Colonic mucosa (tissue), 4 donors: ENCODE measurements at regions not wholly inside any gene's neighbourhood (a gene's known extent, or its start where the extent isn't known, plus 50 kb on each side); places are given as distances from the start of the nearest gene placed in this dataset.

Experiments used
- DNase-seq: peaks from one replicate; pipeline ENCODE4 v3.0.0-alpha.2; 2020
- H3K27ac ChIP-seq: fragments of 200-600 bp; one replicate; pipeline ENCODE4 v1.8.0; 2021
- H3K27me3 ChIP-seq: fragments of 200-600 bp; one replicate; pipeline ENCODE4 v1.8.0; 2021
- H3K36me3 ChIP-seq: fragments of 200-600 bp; one replicate; pipeline ENCODE4 v1.8.0; 2021
- H3K4me1 ChIP-seq: fragments of 200-600 bp; one replicate; pipeline ENCODE4 v1.8.0; 2021; ENCODE audit warnings: mild to moderate bottlenecking
- H3K4me3 ChIP-seq: fragments of 200-600 bp; one replicate; pipeline ENCODE4 v1.8.0; 2021
- H3K9ac ChIP-seq, 2 donors: one replicate each; pipeline ENCODE4 v1.7.0; 2013; ENCODE audit warnings: control low read depth in 2 of 2, low read depth in 2 of 2, low read length in 2 of 2
- H3K9me3 ChIP-seq: fragments of 200-600 bp; one replicate; pipeline ENCODE4 v1.8.0; 2021
- CTCF ChIP-seq: fragments of 200-600 bp; IDR thresholded peaks from one replicate; pipeline ENCODE4 v1.8.0; 2022; ENCODE audit warnings: antibody characterized with exemption, mild to moderate bottlenecking
- intact Hi-C: fragments of 100-400 bp; cut with DNase I; formaldehyde crosslinking; loops from one replicate; pipeline ENCODE4 v1.14.1; 2022
- donor health status: healthy.
- donor health status: DM: no; HTN: no; CAD: no.
- donor health status: DM: no; HTN: no; CAD: no.

GRCh38 chr18:60755134-60755533 lies 382.6 kb upstream of the MC4R start:
- no peak overlapping the region for H3K27ac ChIP-seq
- H3K4me1 ChIP-seq = no peaks in the 10 kb centered on the region
- no peaks in the 10 kb centered on the region for H3K36me3 ChIP-seq
- H3K9me3 ChIP-seq = no peaks in the 10 kb centered on the region
- DNase-seq = no peak
- intact Hi-C loops = no loop called here
- H3K4me3 ChIP-seq = no peak overlapping the region
- TF ChIP-seq CTCF = no peak
- no peak overlapping the region for H3K9ac ChIP-seq
- H3K27me3 ChIP-seq = no peaks in the 10 kb centered on the region

GRCh38 chr18:60775978-60776377 lies 403.4 kb upstream of the MC4R start:
- Histone ChIP-seq H3K9me3 (no peaks in the 10 kb centered on the region), H3K4me3 (no peak overlapping the region), H3K9ac (no peak overlapping the region), H3K27me3 (no peaks in the 10 kb centered on the region), H3K27ac (no peak overlapping the region), H3K36me3 (no peaks in the 10 kb centered on the region), H3K4me1 (no peaks in the 10 kb centered on the region)
- no peak for TF ChIP-seq CTCF
- intact Hi-C loops = no loop called here
- no peak for DNase-seq

GRCh38 chr18:60784161-60784560 lies 411.6 kb upstream of the MC4R start:
- H3K27ac ChIP-seq = no peak overlapping the region
- intact Hi-C loops = no loop called here
- H3K27me3 ChIP-seq = no peaks in the 10 kb centered on the region
- no peak overlapping the region for H3K9ac ChIP-seq
- H3K4me3 ChIP-seq = no peak overlapping the region
- no peaks in the 10 kb centered on the region for H3K36me3 ChIP-seq
- no peak for DNase-seq
- TF ChIP-seq CTCF = no peak
- H3K4me1 ChIP-seq = no peaks in the 10 kb centered on the region
- H3K9me3 ChIP-seq = no peaks in the 10 kb centered on the region

GRCh38 chr18:60794802-60795201 lies 422.2 kb upstream of the MC4R start:
- Histone ChIP-seq H3K36me3 (no peaks in the 10 kb centered on the region), H3K4me1 (no peaks in the 10 kb centered on the region), H3K27me3 (no peaks in the 10 kb centered on the region), H3K4me3 (no peak overlapping the region), H3K27ac (no peak overlapping the region), H3K9me3 (no peaks in the 10 kb centered on the region), H3K9ac (no peak overlapping the region)
- TF ChIP-seq CTCF = no peak
- intact Hi-C loops = no loop called here
- no peak for DNase-seq

- H3K27me3 ChIP-seq = no peaks in the 10 kb centered on the region
- intact Hi-C loops = no loop called here
These were observed 431.8 kb upstream of the MC4R start for GRCh38 chr18:60804415-60804814.

More at GRCh38 chr18:60804415-60804814, 431.8 kb upstream of the MC4R start:
- H3K27ac ChIP-seq = no peak overlapping the region
- H3K9me3 ChIP-seq = no peaks in the 10 kb centered on the region
- no peak for DNase-seq
- H3K4me1 ChIP-seq = no peaks in the 10 kb centered on the region
- H3K4me3 ChIP-seq = no peak overlapping the region
- H3K9ac ChIP-seq = no peak overlapping the region
- no peaks in the 10 kb centered on the region for H3K36me3 ChIP-seq
- no peak for TF ChIP-seq CTCF
